IMR-90 (cell line): ENCODE measurements at regions not wholly inside any gene's neighbourhood (a gene's known extent, or its start where the extent isn't known, plus 50 kb on each side); places are given as distances from the start of the nearest gene placed in this dataset.

Source experiments
- CTCF ChIP-seq: conservative IDR thresholded peaks from 2 replicates; pipeline ENCODE4 v1.5.1; 2012; ENCODE audit warnings: mild to moderate bottlenecking, low read depth, low read length, improper control_type of control experiment
- FOS ChIP-seq: fragments of 150-350 bp; IDR thresholded peaks from 2 replicates; pipeline ENCODE4 v1.6.1; 2016; ENCODE audit warnings: low read depth, low read length

- TF ChIP-seq CTCF (no peak), FOS (no peak)
Observed at GRCh38 chr6:14567842-14568241, 450.3 kb downstream of the CD83 start.
